Limb (tissue), 2 donors: ENCODE measurements at regions not wholly inside any gene's neighbourhood (a gene's known extent, or its start where the extent isn't known, plus 50 kb on each side); places are given as distances from the start of the nearest gene placed in this dataset.

Source experiments
- DNase-seq, 2 donors: peaks; one replicate each; pipeline ENCODE4 v3.0.0-alpha.2; 2016; ENCODE audit errors: extremely low spot score in 2 of 2

DNA sequence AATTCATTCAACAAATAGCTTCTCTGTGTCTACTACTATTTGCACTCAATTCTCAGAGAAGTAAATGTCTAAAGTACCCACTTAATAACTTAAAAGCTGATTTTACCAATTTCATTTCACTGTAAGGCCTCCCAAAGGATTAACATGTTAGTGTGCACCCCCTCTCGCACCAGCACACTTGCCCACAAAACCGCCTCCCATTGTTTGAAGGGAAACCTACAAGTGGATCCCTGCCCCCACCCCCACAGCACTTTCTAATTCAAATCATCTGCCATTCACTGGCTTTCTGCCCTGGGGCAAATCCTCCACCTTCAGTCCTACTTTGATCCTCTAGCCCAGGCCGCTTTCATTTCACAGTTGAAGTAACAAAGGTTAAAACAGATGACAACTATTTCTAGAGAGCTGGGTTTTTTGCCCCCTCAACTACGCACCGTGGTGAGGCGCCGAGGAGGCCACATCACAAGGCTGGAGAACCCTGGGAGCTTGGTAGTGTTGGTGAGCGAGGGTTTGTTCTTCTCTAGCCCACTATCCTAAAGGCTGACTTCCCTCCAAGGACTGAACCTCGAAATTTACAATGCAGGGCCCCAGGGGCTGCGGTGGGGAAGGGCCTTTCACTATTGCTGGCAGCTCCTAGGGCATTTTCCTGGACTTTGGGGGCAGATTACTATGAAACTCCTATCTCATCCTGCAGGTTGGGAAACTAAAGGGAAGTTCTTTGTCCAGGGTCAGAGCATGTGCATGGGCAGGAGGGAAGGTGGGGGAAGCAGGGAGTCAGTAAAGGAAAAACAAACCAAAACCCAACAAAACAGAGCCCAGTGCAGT lies 517.4 kb upstream of the ZMIZ1 start:
- DNase-seq, result no peak

DNA sequence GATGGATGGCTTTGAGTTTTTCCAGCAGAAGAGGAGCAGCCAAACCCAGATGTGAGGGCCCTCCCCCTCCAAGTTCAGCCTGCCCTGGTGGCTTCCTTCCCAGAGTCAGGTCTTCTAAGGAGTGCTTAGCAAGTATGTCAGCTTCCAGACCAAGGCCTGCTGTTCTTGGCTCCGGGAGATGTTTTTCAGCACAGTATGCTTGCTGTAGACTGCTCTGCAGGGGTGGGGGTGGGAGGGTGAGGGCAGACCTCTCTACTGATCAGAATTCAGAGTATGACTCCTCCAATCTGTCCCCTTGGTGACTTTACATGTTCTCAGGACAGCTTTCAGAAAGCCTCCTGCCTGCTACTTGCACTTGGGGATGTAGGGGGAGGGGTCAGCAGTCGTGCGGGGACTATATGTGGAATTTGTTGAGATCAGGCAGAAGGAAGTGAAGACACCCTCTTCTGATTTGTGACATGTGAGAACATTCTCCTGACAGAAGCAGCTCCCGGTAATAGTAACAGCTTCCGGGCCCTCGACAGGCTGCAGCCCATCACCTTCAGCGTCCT lies 516.4 kb upstream of the ZMIZ1 start:
- DNase-seq, result peak; percentile 75 to 87

GRCh38 chr10:78553792-78554191 lies 515.0 kb upstream of the ZMIZ1 start:
- no peak for DNase-seq

GRCh38 chr10:78555128-78555527 lies 513.6 kb upstream of the ZMIZ1 start:
- DNase-seq, result no peak

DNA sequence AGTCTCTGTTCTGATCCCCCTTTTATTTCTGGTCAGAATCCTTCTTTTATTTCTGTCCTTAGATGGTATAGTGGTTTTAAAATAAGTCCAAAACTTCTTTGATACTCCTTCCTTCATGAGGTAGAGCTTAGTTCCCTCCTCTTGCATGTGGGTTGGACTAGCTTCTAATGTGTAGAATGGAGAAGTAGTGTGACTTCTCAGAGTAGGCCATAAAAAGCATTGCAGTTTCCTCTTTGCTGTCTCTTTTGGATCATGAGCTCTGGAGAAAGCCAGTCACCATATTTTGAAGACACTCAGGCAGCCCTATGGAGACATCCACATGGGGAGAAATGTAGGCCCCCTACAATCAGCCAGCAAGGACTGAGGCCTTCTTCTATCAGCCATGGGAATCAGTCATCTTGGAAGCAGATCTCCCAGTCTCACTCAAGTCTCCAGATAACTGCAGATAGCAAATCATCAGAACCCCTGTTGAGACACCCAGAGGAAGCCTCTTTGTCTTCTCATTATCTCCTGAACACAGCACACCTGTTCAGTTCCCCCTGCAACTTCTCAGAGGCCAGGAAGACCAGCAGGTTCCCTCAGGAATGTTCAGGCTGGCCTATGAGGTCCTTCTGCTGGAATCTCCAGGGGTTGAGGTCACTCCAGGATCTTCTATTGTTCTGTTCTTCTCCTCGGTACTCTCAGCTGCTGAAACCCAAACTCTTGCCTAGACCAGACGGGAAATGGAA lies 511.9 kb upstream of the ZMIZ1 start:
- no peak for DNase-seq

- DNase-seq, result no peak
Measured at GRCh38 chr10:78557433-78557925, 511.3 kb upstream of the ZMIZ1 start.

GRCh38 chr10:78559661-78560340 lies 509.0 kb upstream of the ZMIZ1 start:
- DNase-seq, result peak in 1 of 2 donors; percentile 65

GRCh38 chr10:78560341-78560688 lies 508.5 kb upstream of the ZMIZ1 start:
- DNase-seq, result no peak

- DNase-seq, result peak; percentile 66 to 77
Measured at GRCh38 chr10:78563314-78563713, 505.5 kb upstream of the ZMIZ1 start.

DNA sequence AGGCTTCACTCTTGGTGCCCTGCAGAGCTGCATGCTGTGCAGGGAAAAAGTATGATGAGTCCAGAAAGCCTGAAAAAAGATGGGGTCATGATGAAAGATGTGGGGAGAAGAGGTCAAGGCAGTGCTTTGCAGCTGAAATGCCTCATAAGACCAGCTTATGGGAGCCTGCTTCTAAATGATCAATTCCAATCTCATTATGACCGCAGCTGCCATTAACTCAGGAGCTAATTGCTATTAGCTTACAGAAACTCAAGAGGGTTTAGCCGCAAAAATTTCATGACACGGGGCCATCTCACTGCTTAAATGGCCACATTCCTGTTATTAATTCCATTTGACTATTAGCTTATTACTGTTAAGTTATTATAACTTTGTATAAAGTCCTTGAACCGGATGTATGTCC lies 502.9 kb upstream of the ZMIZ1 start:
- peak in 1 of 2 donors; percentile 22 for DNase-seq

GRCh38 chr10:78566284-78567111 lies 502.3 kb upstream of the ZMIZ1 start:
- DNase-seq, result peak; percentile 29 to 50

DNA sequence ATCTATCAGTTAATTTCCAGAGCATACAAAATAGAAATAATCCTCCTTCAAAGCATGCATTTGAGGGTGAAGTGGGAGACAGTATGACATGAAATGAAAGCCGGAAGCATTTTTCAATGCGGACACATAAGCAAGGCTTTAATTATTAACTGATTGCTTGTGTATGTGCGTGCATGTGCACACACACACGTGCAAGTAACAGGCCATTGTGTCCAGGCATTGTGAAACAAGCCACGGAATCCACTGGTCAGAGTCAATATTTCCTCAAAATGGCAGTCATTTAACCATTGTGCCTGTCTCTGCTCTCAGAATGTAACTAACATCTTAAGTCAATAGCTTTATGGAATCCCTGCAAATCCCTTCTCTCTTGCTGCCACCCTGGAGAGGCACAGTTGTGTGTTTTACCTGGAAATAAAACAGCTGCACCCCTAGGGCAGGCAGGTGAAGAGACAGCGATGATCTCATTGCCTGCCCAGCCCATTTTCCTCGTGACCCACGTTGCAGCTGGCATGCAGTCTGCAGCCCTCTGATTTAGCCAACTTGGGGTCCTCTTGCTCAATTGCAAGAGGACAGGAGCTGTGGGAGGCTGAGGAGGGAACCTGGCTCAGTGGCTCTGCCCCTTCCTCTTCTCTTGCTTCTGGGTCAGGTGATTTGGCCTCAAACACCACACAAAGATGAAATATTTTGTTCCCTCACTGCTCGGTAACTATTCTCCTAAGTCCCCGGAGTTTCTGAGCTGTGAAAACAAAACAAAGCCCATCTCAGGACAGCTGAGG lies 500.9 kb upstream of the ZMIZ1 start:
- no peak for DNase-seq

DNA sequence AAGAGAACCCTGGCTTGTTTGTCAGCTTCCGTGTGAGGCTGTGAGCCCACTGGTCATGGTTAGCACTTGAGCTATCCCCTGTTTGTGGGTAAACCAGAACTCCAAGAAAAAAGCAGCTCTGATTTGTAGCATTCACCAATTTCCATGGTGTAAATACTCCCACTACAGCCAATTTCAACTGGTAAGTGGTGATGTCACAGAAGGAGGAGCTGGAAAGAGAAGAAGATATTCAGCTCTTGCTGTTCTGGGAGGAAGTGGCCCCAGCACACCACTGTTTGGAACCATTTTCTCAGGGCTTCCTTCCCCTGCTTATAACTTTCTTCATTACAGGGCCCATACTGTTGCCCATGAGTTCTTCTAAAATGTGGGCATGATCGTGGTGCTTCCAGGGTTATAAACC lies 500.1 kb upstream of the ZMIZ1 start:
- no peak for DNase-seq

- no peak for DNase-seq
Measured at GRCh38 chr10:78570633-78571235, 498.0 kb upstream of the ZMIZ1 start.

DNA sequence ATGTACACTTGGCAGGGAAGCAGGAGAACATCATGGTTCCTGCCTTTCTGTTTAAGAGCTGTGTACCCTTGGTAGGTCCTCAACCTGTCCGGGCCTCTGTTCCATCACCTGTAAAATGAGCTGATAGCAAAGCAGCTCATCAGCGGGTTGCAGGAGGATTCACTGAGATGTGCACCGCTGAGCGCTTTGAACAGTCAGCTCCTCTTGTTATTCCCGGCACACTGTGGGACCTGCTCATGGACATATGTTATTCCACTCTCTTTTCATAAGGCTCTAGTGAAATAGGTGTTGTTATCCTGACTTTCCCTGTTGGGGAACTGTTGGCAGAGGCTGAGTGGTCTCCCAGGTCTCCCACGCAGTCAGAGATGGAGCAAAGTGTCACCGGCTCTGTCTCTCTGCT lies 497.5 kb upstream of the ZMIZ1 start:
- DNase-seq, result no peak

- DNase-seq, result no peak
Measured at GRCh38 chr10:78571891-78572290, 496.9 kb upstream of the ZMIZ1 start.

GRCh38 chr10:78572565-78572964 lies 496.2 kb upstream of the ZMIZ1 start:
- no peak for DNase-seq

DNA sequence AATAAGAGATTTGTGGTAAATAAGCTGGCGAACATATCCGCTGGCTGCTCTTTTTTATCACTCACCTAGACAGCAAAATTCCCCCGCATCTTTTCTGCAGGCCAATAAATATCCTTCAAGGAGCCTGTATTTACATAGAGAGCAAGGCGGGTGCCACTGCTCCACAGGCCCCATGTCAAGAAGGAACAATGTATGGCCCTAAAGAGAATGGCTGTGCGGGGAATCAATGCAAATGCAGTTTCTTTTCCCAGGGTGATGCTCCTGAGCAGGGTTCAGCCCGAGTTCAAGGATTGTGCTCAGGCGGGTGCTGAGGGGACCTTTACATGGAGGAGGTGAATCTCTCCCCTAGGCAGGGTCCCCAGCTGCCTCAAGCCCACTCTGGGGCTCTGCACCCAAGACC lies 494.2 kb upstream of the ZMIZ1 start:
- no peak for DNase-seq

GRCh38 chr10:78575400-78575799 lies 493.4 kb upstream of the ZMIZ1 start:
- DNase-seq, result no peak

DNA sequence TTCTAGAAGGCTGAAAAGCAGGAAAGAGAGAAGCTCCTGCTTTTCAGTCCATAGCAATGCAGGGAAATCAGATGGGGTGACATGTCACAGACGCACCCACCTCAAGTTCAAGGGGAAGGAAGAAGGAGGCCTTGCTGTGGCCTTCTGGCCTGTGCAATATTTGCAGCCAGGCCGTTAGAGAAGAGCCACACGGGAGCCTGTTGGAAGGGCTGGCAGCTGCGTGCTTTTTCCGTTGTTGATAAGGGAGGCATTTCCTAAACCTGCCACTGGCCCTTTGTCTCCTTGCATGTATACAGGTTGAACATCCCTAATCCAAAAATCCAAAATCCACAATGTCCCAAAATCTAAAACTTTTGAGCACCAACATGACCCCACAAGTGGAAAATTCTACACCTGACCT lies 492.5 kb upstream of the ZMIZ1 start:
- DNase-seq, result no peak
